ENCODE measurements at regions not wholly inside any gene's neighbourhood (a gene's known extent, or its start where the extent isn't known, plus 50 kb on each side); places are given as distances from the start of the nearest gene placed in this dataset.
A peak's percentile ranks its signal among the peaks of the same experiment; 100 is the strongest.

GRCh38 chr5:82656341-82656761 is 378.2 kb upstream of the RPS23 start:
- no peaks in the 10 kb centered on the region for H3K9me3 ChIP-seq (ENCODE audit: low read depth)

GRCh38 chr5:82655078-82655477 is 376.9 kb upstream of the RPS23 start:
- Histone ChIP-seq H3K36me3 (no peaks in the 10 kb centered on the region), H3K4me3 (no peak overlapping the region), H3F3A (ENCODE audit: low read depth) (no peaks in the 10 kb centered on the region), H3K9ac (no peak overlapping the region), H4K20me1 (ENCODE audit: low read depth) (no peaks in the 10 kb centered on the region), H3K27me3 (no peaks in the 10 kb centered on the region), H3K4me2 (no peak overlapping the region), H2AFZ (replicated peaks) (no peak overlapping the region), H3K4me1 (no peaks in the 10 kb centered on the region), H3K79me2 (ENCODE audit: low read depth) (no peaks in the 10 kb centered on the region), H3K27ac (no peak overlapping the region), H3K9me3 (ENCODE audit: low read depth) (no peaks in the 10 kb centered on the region)
- Mint-ChIP-seq H3K36me3 (no peaks in the 10 kb centered on the region), H3K27me3 (ENCODE audit: insufficient read depth, low read depth) (peaks cover 2% of the 10 kb centered on the region), H3K4me3 (no peak overlapping the region), H3K4me1 (no peaks in the 10 kb centered on the region), H3K27ac (peak overlapping the region; percentile 8), H3K9me3 (no peaks in the 10 kb centered on the region)
- no peak for DNase-seq (ENCODE audit: low spot score)
- TF ChIP-seq EZH2 (IDR thresholded peaks at IDR 0.05) (no peak), CTCF (IDR thresholded peaks at IDR 0.05) (no peak), EZH2phosphoT487 (IDR thresholded peaks at IDR 0.05) (no peak)

More at GRCh38 chr5:82656341-82656761, 378.2 kb upstream of the RPS23 start:
- no peaks in the 10 kb centered on the region for H4K20me1 ChIP-seq (ENCODE audit: low read depth)
- H3K27me3 ChIP-seq = no peaks in the 10 kb centered on the region
- H3K27ac Mint-ChIP-seq = no peak overlapping the region
- no peaks in the 10 kb centered on the region for H3K4me1 Mint-ChIP-seq
- H3K79me2 ChIP-seq (ENCODE audit: low read depth) = no peaks in the 10 kb centered on the region
- no peaks in the 10 kb centered on the region for H3K9me3 Mint-ChIP-seq
- H3K27me3 Mint-ChIP-seq (ENCODE audit: insufficient read depth, low read depth) = peaks cover 2% of the 10 kb centered on the region
- no peak overlapping the region for H3K4me3 Mint-ChIP-seq
- H3K36me3 Mint-ChIP-seq = no peaks in the 10 kb centered on the region
- no peak overlapping the region for H3K4me2 ChIP-seq
- no peak overlapping the region for H3K9ac ChIP-seq
- DNase-seq (ENCODE audit: low spot score) = no peak
- H3K4me3 ChIP-seq = no peak overlapping the region
- H3K4me1 ChIP-seq = no peaks in the 10 kb centered on the region
- no peak overlapping the region for H2AFZ ChIP-seq (replicated peaks)
- no peak overlapping the region for H3K27ac ChIP-seq
- TF ChIP-seq EZH2 (IDR thresholded peaks at IDR 0.05) = no peak
- TF ChIP-seq CTCF (IDR thresholded peaks at IDR 0.05) = no peak
- TF ChIP-seq EZH2phosphoT487 (IDR thresholded peaks at IDR 0.05) = no peak
- H3K36me3 ChIP-seq = no peaks in the 10 kb centered on the region
- H3F3A ChIP-seq (ENCODE audit: low read depth) = no peaks in the 10 kb centered on the region

GRCh38 chr5:82649943-82650342 is 371.8 kb upstream of the RPS23 start:
- H3K27me3 Mint-ChIP-seq (ENCODE audit: insufficient read depth, low read depth) = peaks cover 2% of the 10 kb centered on the region
- H3K27me3 ChIP-seq = no peaks in the 10 kb centered on the region
- H3K27ac ChIP-seq = no peak overlapping the region
- H3F3A ChIP-seq (ENCODE audit: low read depth) = no peaks in the 10 kb centered on the region
- no peaks in the 10 kb centered on the region for H3K36me3 Mint-ChIP-seq
- H3K27ac Mint-ChIP-seq = no peak overlapping the region
- no peaks in the 10 kb centered on the region for H3K9me3 Mint-ChIP-seq
- DNase-seq (ENCODE audit: low spot score) = no peak
- H2AFZ ChIP-seq (replicated peaks) = no peak overlapping the region
- no peaks in the 10 kb centered on the region for H3K9me3 ChIP-seq (ENCODE audit: low read depth)
- H3K4me3 Mint-ChIP-seq = no peak overlapping the region
- no peaks in the 10 kb centered on the region for H3K4me1 ChIP-seq
- H3K4me2 ChIP-seq = no peak overlapping the region
- no peak overlapping the region for H3K9ac ChIP-seq
- no peaks in the 10 kb centered on the region for H3K36me3 ChIP-seq
- TF ChIP-seq EZH2phosphoT487 (IDR thresholded peaks at IDR 0.05) (no peak), EZH2 (IDR thresholded peaks at IDR 0.05) (no peak), CTCF (IDR thresholded peaks at IDR 0.05) (no peak)
- no peaks in the 10 kb centered on the region for H3K79me2 ChIP-seq (ENCODE audit: low read depth)
- peaks cover 4% of the 10 kb centered on the region for H3K4me1 Mint-ChIP-seq
- H3K4me3 ChIP-seq = no peak overlapping the region
- no peaks in the 10 kb centered on the region for H4K20me1 ChIP-seq (ENCODE audit: low read depth)
